CD1c-positive myeloid dendritic cell (primary cell): ENCODE measurements at regions not wholly inside any gene's neighbourhood (a gene's known extent, or its start where the extent isn't known, plus 50 kb on each side); places are given as distances from the start of the nearest gene placed in this dataset.

Experiments used
- DNase-seq: peaks from one replicate; pipeline ENCODE4 v3.0.0-alpha.2; 2016; ENCODE audit errors: extremely low spot score

- DNase-seq = no peak
Observed at GRCh38 chr11:70725739-70726138, 327.4 kb downstream of the CTTN start.

- no peak for DNase-seq
Observed at GRCh38 chr11:70727021-70727420, 328.7 kb downstream of the CTTN start.

DNA sequence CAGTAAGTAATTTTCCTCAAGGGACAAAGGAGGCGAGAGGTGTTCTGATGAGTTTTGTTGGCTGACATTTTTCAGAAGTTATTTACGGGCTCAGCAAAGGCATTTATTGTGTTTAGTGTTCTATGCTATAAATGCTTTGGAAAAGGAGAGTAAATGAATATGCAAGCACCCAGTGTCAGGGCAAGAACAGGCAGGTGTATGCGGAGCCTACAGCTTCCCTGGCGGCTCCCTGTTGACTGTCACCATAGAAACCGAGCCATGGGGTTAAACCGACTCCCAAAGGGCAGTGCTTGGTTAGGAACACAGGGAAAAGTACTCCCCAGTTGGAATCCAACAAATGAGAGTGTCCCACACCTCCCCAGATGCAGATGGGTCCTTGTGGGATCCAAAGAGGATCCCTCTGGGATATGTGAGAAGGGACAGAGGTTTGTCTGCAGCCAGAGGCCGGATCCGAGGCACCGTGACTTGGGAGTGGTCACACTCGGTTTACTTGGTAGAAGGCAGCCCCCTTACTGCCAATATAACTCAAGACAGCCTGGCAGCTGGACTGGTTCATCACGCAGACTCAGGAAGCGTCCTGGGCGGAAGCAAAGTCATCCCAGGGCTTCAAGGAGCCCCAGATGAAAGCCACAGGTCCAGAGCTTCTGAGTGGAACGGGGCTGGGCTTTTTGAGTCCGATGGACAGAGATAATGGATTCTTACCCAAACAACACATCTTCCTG is 329.7 kb downstream of the CTTN start:
- DNase-seq = no peak

DNA sequence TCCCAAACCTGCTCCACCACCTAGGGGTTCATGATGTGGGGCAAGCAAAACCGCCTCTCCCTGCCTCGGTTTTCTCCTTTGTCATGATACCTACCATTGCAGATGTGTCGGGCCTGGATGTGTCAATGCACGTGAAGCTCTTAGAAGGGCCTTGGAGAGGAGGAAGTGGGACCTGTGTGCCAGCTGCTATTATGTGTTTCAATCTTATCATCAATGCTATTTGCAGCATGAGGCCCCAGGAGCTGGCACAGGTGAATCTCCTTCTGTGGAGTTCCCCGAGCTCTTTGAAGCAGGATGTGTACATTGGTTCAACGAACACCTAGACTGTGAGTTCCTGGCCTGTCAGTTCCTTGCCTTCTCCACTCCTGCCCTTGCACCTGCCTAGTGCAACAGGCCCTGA is 331.6 kb downstream of the CTTN start:
- no peak for DNase-seq

DNA sequence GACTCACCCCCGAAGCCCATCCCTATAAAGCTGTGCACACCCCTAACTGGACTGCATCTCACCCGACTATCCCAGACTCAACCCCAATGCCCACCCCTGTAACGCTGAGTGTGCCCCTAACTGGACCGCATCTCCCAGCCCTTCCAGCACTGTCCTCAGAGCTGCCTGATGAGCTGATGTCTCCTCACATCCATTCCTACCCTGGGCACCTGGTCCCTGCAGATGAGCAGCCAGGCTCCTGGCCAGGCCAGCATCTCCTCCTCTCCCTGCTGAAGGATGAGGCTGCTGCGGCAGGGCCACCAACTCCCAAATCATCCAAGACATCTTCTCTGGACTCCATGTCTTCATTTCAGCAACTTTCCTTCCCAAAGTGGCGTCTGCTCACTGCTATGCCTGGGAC is 332.1 kb downstream of the CTTN start:
- DNase-seq = no peak

DNA sequence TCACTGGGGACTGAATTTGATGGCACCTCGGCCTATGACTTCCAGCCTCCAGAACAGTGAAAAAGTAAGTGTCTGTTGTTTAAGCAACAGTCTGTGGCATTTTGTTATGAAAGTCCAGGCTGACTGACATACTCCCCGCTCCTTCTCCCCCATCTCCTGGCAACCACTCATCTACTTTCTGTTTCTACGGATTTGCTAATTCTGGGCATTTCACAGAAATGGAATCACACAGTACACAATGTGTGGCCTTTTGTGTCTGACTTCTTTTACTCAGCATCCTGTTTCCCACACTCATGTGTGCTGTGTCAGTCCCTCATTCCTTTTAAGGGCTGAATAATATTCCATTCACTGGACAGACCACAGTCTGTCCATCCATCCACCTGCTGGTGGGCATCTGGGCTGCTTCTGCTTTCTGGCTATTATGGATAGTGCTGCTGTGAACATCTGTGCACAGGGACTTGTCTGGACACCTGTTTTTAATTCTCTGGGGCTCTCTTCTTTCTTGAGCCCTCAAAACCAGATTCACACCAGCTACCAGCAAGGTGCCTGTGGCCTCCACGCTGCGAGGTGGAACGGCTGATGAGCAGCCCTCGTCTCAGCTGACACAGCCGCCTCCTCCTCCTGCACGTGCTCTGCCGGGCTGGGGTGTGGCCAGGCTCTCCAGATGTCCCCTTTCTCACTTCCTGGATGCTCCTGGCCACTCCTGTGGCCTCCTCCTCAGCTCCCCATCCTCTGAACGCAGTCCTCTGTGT is 333.1 kb downstream of the CTTN start:
- no peak for DNase-seq

GRCh38 chr11:70732023-70732880 is 333.9 kb downstream of the CTTN start:
- no peak for DNase-seq

- DNase-seq = no peak
Observed at GRCh38 chr11:70732881-70733196, 334.5 kb downstream of the CTTN start.

DNA sequence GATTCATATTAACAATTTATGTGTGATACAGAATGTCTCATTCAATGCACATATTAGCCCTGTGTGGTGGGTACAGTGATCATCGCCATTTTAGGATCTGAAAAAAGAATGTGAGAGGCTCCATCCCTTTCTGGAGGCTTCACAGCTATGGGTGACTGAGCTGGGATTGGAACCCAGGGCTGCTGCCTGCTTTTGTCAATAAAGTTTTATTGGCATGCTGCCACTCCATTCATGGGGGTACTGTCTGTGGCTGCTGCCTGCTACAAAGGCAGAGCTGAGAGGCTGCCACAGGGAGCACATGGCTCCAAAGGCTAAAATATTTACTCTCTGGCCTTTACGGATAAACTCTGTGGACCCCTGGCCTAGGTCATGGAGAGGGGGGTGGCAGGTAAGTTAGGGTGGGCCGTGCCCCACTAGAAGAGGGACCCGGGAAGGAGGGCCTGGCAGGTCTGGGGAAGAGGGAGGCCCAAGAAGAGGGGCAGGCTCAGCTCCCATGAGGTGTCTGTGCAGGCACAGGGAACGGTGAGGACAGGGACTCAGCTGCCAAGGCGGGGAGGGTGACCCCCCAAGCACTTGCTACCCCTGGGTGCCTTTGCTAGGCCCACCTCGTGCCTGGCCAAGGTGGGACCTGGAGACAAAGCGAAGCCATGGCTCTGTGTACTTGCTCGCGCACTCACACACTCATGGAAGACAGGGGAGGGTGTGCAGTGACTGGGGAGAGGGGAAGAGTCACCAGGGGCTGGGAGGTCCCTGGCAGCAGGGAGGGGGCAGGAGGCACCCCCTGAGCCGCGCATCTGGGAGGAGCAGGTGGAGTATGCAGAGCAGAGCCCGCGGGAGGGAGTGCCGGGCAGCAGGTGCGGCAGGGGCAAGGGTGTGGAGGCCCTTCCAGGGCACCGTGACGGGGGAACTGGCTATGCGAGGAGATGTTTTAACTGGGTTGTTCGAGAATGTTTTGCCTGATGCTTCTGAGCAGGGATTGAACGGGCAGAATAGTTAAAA is 335.3 kb downstream of the CTTN start:
- DNase-seq = no peak

- DNase-seq = no peak
Observed at GRCh38 chr11:70734379-70734778, 336.1 kb downstream of the CTTN start.

GRCh38 chr11:70734911-70735310 is 336.6 kb downstream of the CTTN start:
- no peak for DNase-seq

GRCh38 chr11:70735976-70736375 is 337.6 kb downstream of the CTTN start:
- no peak for DNase-seq

DNA sequence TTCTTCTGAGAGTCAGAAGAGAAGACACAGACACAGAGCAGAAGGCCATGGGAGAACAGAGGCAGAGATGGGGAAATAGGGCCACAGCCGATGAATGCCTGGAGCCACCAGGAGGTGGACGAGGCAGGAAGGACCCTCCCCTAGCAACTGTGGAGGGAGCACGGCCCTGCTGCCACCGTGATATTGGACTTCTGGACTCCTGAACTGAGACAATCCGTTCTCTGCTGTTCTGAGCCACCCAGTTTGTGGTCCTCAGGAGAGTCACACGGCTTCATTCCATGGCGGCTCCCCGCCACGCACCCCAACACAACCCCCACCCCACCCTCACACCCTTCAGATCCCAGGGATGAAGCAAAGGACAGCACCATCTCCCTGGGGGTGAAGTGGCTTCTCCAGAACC is 338.1 kb downstream of the CTTN start:
- no peak for DNase-seq

GRCh38 chr11:70736937-70737640 is 338.8 kb downstream of the CTTN start:
- DNase-seq = no peak

DNA sequence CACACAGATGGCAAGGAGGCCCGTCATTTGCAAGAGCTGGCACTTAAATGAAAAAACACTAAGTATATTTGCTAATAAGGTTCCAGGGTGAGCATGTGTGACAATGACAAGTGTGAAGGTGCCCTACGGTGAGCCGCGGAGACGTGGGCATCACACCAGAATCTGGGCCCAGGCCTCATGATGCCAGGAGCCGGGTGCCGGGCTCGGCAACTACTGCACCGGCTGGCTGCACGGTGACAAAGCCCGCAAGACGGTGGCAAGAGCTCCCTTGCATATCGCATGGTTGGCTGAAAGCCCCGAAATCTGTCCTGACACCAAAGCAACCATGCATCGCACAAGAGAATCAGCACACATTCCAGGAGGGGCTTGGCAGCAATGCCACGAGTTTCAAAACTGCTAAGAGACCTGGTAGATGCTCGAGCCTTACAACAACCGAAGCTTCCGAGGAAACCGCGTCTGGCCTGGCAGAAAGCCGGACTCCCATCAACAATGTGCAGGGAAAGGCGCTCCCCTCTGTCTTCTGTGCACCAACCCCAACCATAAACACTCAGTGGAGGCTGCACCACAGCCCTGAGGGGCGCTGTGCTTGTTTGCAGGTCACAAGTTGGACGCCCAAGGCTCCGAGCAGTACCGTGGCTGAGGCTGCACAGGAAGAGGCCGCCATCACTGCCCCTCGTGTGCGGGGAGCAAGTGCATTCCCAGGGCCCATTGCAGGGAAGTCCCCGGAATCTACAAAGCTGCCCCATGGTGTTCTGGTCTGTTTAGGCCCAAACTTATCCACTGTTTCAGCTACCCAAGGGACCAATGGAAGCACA is 339.7 kb downstream of the CTTN start:
- no peak for DNase-seq

DNA sequence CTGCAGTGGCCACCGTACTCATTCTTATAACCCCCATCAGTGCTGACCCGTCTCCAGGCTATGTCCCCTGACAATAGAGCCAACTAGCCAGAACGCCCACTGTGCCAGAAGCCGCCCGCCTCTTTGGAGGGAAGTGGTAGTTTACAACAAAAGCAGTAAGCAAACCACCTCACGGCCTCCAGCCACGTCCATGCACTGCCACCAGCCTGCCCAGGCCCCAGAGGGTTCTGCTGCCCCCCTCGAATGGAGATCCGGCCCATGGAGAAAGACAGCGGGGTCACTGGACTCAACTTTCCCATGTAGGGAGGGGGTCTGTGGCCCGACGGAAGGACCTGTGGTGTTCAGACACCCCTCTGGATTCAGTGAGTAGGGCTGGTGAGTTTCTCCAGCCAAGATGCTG is 340.3 kb downstream of the CTTN start:
- DNase-seq = no peak

GRCh38 chr11:70739091-70739490 is 340.8 kb downstream of the CTTN start:
- no peak for DNase-seq

DNA sequence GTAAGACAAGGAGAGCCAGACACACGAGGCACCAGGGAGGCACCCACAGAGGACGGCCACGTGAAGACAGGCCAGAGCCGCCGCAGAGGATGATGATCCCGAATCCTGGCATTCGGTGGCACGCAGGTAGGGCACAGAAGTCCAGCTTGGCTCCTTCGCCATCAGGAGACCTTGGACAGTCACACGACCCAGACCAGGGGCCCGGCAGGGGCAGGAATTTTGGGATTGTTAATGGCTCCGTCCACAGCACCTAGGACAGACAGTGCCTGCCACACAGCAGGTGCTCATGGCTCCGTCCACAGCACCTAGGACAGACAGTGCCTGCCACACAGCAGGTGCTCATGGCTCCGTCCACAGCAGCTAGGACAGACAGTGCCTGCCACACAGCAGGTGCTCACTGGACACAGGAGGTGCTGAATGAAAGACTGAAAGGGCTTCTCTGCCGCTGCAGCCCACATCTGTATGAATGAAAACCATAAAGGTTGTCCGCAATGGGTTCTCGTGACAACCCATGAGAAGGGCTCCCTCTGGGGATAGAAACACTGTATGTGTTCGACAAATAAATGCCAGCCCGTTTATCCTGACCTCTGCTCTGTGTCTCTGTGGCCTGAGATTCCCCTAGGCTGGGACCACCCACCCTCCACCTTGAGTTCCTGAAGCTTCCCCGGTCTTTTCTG is 341.6 kb downstream of the CTTN start:
- DNase-seq = no peak

DNA sequence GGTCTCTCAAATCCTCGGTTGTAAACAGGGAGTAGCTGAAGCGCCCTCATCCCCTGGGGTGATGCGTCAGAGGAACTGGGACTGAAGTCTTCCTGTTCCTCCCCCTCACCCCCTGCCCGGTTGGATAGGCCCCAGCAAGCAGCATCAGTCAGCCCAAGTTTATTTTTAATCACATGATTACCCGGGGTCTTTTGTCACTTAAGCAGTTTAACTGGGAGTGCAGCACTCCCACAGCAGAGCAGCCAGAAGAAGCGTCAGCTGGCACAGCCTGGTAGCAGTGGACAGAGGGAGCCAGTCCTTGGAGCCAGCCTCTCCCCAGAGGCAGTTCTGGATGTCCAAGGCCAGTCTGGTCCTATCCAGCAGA is 342.1 kb downstream of the CTTN start:
- no peak for DNase-seq

DNA sequence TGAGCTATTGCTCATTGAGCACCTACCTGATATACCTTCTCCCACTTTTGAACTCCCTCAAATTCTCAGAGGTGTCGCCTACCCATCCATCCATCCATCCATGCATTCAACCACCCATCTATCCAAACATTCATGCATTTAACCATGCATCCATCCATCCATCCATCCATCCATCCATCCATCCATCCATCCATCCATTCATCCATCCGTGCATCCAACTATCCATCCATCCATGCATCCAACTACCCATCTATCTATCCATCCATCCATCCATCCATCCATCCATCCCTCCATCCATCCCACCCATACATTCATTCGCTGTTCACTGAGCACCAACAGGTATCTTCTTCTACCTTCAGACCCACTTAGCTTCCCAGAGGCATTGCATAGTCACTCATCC is 342.8 kb downstream of the CTTN start:
- no peak for DNase-seq
